GM19395 (cell line): ENCODE measurements at regions not wholly inside any gene's neighbourhood (a gene's known extent, or its start where the extent isn't known, plus 50 kb on each side); places are given as distances from the start of the nearest gene placed in this dataset.
"Not testable (repeated sequence)": the region's sequence is repeated elsewhere in the genome, so short reads cannot be mapped to it uniquely, and the experiment has no call there.

Experiments used
- ATAC-seq: cut with Tn5 transposase; IDR thresholded peaks from one replicate; pipeline ENCODE4 v1.9.1; 2021; ENCODE audit warnings: mild to moderate bottlenecking, moderate library complexity; ENCODE audit not compliant: unreplicated experiment

GRCh38 chrX:16067886-16068515, 55.4 kb upstream of the GRPR start:
- ATAC-seq: peak; percentile 91

GRCh38 chrX:16063921-16064320, 59.4 kb upstream of the GRPR start:
- no peak for ATAC-seq

GRCh38 chrX:16063141-16063540, 60.2 kb upstream of the GRPR start:
- ATAC-seq: no peak

- no peak for ATAC-seq
Observed at GRCh38 chrX:16061296-16061695, 62.1 kb upstream of the GRPR start.

GRCh38 chrX:16060252-16060651, 63.1 kb upstream of the GRPR start:
- ATAC-seq: no peak

- ATAC-seq: not testable (repeated sequence)
Observed at GRCh38 chrX:16049126-16049525, 74.2 kb upstream of the GRPR start.

- no peak for ATAC-seq
Observed at GRCh38 chrX:16042980-16043379, 80.4 kb upstream of the GRPR start.

- ATAC-seq: no peak
Observed at GRCh38 chrX:16039834-16040233, 83.5 kb upstream of the GRPR start.

GRCh38 chrX:16039363-16039762, 84.0 kb upstream of the GRPR start:
- ATAC-seq: no peak

- ATAC-seq: no peak
Observed at GRCh38 chrX:16033331-16033730, 90.0 kb upstream of the GRPR start.

GRCh38 chrX:16028576-16028975, 94.8 kb upstream of the GRPR start:
- no peak for ATAC-seq

- ATAC-seq: peak; percentile 98
Observed at GRCh38 chrX:16023790-16024734, 99.3 kb upstream of the GRPR start.

- no peak for ATAC-seq
Observed at GRCh38 chrX:16022580-16023200, 100.7 kb upstream of the GRPR start.

GRCh38 chrX:16018291-16018690, 105.1 kb upstream of the GRPR start:
- ATAC-seq: no peak

- ATAC-seq: no peak
Observed at GRCh38 chrX:16014171-16014570, 109.2 kb upstream of the GRPR start.

- ATAC-seq: no peak
Observed at GRCh38 chrX:16012250-16012649, 111.1 kb upstream of the GRPR start.

- ATAC-seq: no peak
Observed at GRCh38 chrX:16005917-16006316, 117.4 kb upstream of the GRPR start.

- no peak for ATAC-seq
Observed at GRCh38 chrX:16002185-16002584, 121.2 kb upstream of the GRPR start.

- no peak for ATAC-seq
Observed at GRCh38 chrX:15998350-15998749, 125.0 kb upstream of the GRPR start.

- no peak for ATAC-seq
Observed at GRCh38 chrX:15989716-15990115, 133.6 kb upstream of the GRPR start.

- no peak for ATAC-seq
Observed at GRCh38 chrX:15988661-15989603, 134.3 kb upstream of the AP1S2 start.
